ENCODE measurements at regions not wholly inside any gene's neighbourhood (a gene's known extent, or its start where the extent isn't known, plus 50 kb on each side); places are given as distances from the start of the nearest gene placed in this dataset.

- Histone ChIP-seq H3K27me3 (ENCODE audit: control insufficient read depth in 2 of 2, insufficient read depth in 2 of 2, low read length in 2 of 2) (no peaks in the 10 kb centered on the region), H3K79me2 (ENCODE audit: control insufficient read depth, insufficient read depth, low read length) (no peaks in the 10 kb centered on the region), H3K27ac (ENCODE audit: extremely low read depth, low read depth, low read length) (no peak overlapping the region), H3K9me1 (ENCODE audit: control insufficient read depth, insufficient read depth, low read length) (no peaks in the 10 kb centered on the region), H3K4me1 (replicated peaks in 1 of 2; ENCODE audit: control insufficient read depth in 2 of 2, insufficient read depth in 2 of 2, low read length in 2 of 2) (no peaks in the 10 kb centered on the region), H2AFZ (ENCODE audit: low read depth, low read length) (no peak overlapping the region), H3K4me3 (no peak overlapping the region), H3K36me3 (ENCODE audit: control insufficient read depth, insufficient read depth, low read length) (no peaks in the 10 kb centered on the region), H3K4me2 (ENCODE audit: insufficient read depth, low read length) (no peak overlapping the region), H3K9me3 (replicated peaks; ENCODE audit: control insufficient read depth, insufficient read depth, low read depth, low read length) (no peaks in the 10 kb centered on the region), H3K9ac (ENCODE audit: insufficient read depth in 1 of 2, low read depth in 2 of 2, low read length in 2 of 2) (no peak overlapping the region), H4K20me1 (replicated peaks; ENCODE audit: control insufficient read depth, insufficient read depth, low read length) (no peaks in the 10 kb centered on the region)
- no peak for DNase-seq (ENCODE audit: extremely low read depth in 1 of 4, low spot score in 3 of 4)
- ATAC-seq = no peak
- ChIA-PET CTCF (ENCODE audit: low intra/inter-chr PET ratio) (no interaction called here), POLR2A (no interaction called here)
- BruUV-seq (replicated peaks) = no TSS peak
- intact Hi-C loops (cut with micrococcal nuclease) (no loop called here), in situ Hi-C loops (cut with MboI) (no loop called here)
- no peak for FAIRE-seq
- 6% methylated on average over 3 of the region's 3 CpGs for whole genome bisulfite sequencing (ENCODE audit: insufficient coverage, low coverage, missing lambda C conversion rate)
- TF ChIP-seq STAT6 (CRISPR knock-in tag; IDR thresholded peaks at IDR 0.05) = no peak
- no peak for TF ChIP-seq SRF (CRISPR knock-in tag; IDR thresholded peaks at IDR 0.05)
- TF ChIP-seq ZBED1 (IDR thresholded peaks at IDR 0.05) = no peak
- TF ChIP-seq SNAPC5 (CRISPR knock-in tag; IDR thresholded peaks at IDR 0.05) = no peak
- no peak for TF ChIP-seq TARDBP (IDR thresholded peaks at IDR 0.05)
- TF ChIP-seq EP300 (IDR thresholded peaks at IDR 0.05; ENCODE audit: low read length) = no peak
- TF ChIP-seq CBX3 (IDR thresholded peaks at IDR 0.05; ENCODE audit: borderline replicate concordance in 1 of 2, low read length in 2 of 2) = no peak
- no peak for TF ChIP-seq SAFB (IDR thresholded peaks at IDR 0.05; ENCODE audit: borderline replicate concordance, low read depth, low read length)
- TF ChIP-seq YBX1 (IDR thresholded peaks at IDR 0.05) = no peak
- TF ChIP-seq PPARD (CRISPR knock-in tag; IDR thresholded peaks at IDR 0.05) = no peak
- no peak for TF ChIP-seq BCOR (IDR thresholded peaks at IDR 0.05)
- no peak for TF ChIP-seq TSHZ1 (CRISPR knock-in tag; IDR thresholded peaks at IDR 0.05)
- TF ChIP-seq ZBTB8A (IDR thresholded peaks at IDR 0.05; ENCODE audit: partially characterized antibody) = no peak
- no peak for TF ChIP-seq ZBTB49 (CRISPR knock-in tag; IDR thresholded peaks at IDR 0.05; ENCODE audit: borderline replicate concordance)
Measured at GRCh38 chr2:212811036-212811805, 272.6 kb upstream of the ERBB4 start.

All from K562 (cell line).